Osteoblast (primary cell): ENCODE measurements at regions not wholly inside any gene's neighbourhood (a gene's known extent, or its start where the extent isn't known, plus 50 kb on each side); places are given as distances from the start of the nearest gene placed in this dataset.

ENCODE experiments used
- DNase-seq: peaks from one replicate; pipeline ENCODE4 v3.0.0; 2011; ENCODE audit warnings: low spot score, mixed read lengths; ENCODE audit not compliant: insufficient read length; ENCODE audit errors: missing footprints
- H2AFZ ChIP-seq: 2 replicates; pipeline ENCODE4 v1.6.0; 2011; ENCODE audit warnings: mild to moderate bottlenecking, low read length
- H3K27ac ChIP-seq: 2 replicates; pipeline ENCODE4 v1.5.1; 2011; ENCODE audit warnings: mild to moderate bottlenecking, low read depth, low read length, moderate library complexity
- H3K27me3 ChIP-seq: 2 replicates; pipeline ENCODE4 v1.6.0; 2012; ENCODE audit warnings: mild to moderate bottlenecking, control low read depth, inconsistent platforms, low read length, moderate library complexity; ENCODE audit not compliant: insufficient read depth
- H3K36me3 ChIP-seq: 2 replicates; pipeline ENCODE4 v1.5.1; 2011; ENCODE audit warnings: mild to moderate bottlenecking, low read length, control low read depth, moderate library complexity; ENCODE audit not compliant: insufficient read depth
- H3K4me1 ChIP-seq: 2 replicates; pipeline ENCODE4 v1.5.1; 2011; ENCODE audit warnings: mild to moderate bottlenecking, low read length, control low read depth, moderate library complexity; ENCODE audit not compliant: insufficient read depth
- H3K4me2 ChIP-seq: 2 replicates; pipeline ENCODE4 v1.6.0; 2011; ENCODE audit warnings: mild to moderate bottlenecking, low read length; ENCODE audit not compliant: insufficient read depth
- H3K4me3 ChIP-seq: fragments of 200-600 bp; sonication (generic); 3 replicates; pipeline ENCODE4 v1.5.1; 2012; ENCODE audit warnings: mild to moderate bottlenecking, low read length, inconsistent platforms; ENCODE audit not compliant: insufficient read depth
- H3K79me2 ChIP-seq: 2 replicates; pipeline ENCODE4 v1.6.0; 2012; ENCODE audit warnings: mild to moderate bottlenecking, low read length, control low read depth, inconsistent platforms; ENCODE audit not compliant: insufficient read depth
- H3K9me3 ChIP-seq: 2 replicates; pipeline ENCODE4 v1.5.1; 2011; ENCODE audit warnings: low read depth, low read length, control low read depth
- H4K20me1 ChIP-seq: 2 replicates; pipeline ENCODE4 v1.6.0; 2012; ENCODE audit warnings: mild to moderate bottlenecking, low read length, control low read depth; ENCODE audit not compliant: insufficient read depth
- TF ChIP-seq, protein P1 (sequence below): IDR thresholded peaks from 2 replicates; pipeline ENCODE4 v1.5.1; 2011; ENCODE audit warnings: mild to moderate bottlenecking, low read depth, low read length, moderate library complexity; ENCODE audit errors: extremely low read depth

DNA sequence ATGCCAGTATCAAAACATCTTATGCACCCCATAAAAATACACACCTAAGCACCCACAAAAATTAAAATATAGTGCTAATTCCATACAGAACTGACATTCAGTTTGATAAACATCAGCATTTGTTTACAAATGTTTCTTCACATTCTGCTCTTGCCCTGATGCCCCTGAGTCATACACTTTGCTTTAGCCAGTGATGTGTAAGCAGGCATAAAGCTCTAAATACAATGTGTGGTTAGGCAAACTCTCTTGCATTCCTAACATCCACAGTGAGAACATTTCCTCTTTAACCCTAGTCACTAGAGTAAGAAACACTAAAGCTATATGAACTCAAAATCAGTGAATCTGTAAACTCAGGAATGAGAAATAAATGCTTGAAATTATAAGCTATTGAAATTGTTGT lies 1060.7 kb downstream of the FAM181B start:
- Histone ChIP-seq H3K36me3 (no peaks in the 10 kb centered on the region), H3K4me2 (no peak overlapping the region), H3K9me3 (no peaks in the 10 kb centered on the region), H3K27ac (no peak overlapping the region), H3K79me2 (no peaks in the 10 kb centered on the region), H2AFZ (no peak overlapping the region), H4K20me1 (no peaks in the 10 kb centered on the region), H3K4me3 (no peak overlapping the region), H3K4me1 (no peaks in the 10 kb centered on the region), H3K27me3 (no peaks in the 10 kb centered on the region)
- DNase-seq: no peak
- TF ChIP-seq, protein P1, sequence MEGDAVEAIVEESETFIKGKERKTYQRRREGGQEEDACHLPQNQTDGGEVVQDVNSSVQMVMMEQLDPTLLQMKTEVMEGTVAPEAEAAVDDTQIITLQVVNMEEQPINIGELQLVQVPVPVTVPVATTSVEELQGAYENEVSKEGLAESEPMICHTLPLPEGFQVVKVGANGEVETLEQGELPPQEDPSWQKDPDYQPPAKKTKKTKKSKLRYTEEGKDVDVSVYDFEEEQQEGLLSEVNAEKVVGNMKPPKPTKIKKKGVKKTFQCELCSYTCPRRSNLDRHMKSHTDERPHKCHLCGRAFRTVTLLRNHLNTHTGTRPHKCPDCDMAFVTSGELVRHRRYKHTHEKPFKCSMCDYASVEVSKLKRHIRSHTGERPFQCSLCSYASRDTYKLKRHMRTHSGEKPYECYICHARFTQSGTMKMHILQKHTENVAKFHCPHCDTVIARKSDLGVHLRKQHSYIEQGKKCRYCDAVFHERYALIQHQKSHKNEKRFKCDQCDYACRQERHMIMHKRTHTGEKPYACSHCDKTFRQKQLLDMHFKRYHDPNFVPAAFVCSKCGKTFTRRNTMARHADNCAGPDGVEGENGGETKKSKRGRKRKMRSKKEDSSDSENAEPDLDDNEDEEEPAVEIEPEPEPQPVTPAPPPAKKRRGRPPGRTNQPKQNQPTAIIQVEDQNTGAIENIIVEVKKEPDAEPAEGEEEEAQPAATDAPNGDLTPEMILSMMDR: no peak

DNA sequence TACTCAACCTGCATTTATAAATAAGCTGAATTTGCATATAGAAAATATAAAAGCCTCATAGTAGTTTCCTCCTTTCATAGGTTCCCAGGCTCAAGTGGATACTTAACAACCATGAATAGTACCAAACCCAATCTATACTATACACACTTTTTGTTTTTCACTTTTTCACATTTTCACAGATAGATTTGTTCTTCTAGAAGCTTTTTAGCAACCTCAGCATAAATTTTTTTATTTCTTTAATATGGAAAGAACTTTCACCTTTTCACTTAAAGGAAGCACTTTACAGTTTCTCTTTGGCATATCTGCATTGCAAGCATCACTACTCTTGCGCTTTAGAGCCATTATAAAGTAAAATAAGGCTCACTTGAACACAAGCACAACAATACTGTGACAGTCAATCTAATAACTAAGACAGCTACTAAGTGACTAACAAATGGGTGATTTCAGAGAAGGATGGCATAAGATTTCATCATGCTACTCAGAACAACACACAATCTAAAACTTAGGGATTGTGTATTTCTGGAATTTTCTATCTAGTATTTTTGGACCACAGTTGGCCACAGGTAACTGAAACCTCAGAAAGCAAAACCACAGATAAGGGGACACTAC lies 1063.6 kb downstream of the FAM181B start:
- H4K20me1 ChIP-seq: no peaks in the 10 kb centered on the region
- H3K27ac ChIP-seq: no peak overlapping the region
- H2AFZ ChIP-seq: no peak overlapping the region
- no peaks in the 10 kb centered on the region for H3K9me3 ChIP-seq
- no peaks in the 10 kb centered on the region for H3K27me3 ChIP-seq
- no peaks in the 10 kb centered on the region for H3K79me2 ChIP-seq
- TF ChIP-seq, protein P1: no peak
- no peaks in the 10 kb centered on the region for H3K36me3 ChIP-seq
- no peak for DNase-seq
- no peaks in the 10 kb centered on the region for H3K4me1 ChIP-seq
- no peak overlapping the region for H3K4me3 ChIP-seq
- no peak overlapping the region for H3K4me2 ChIP-seq

- no peaks in the 10 kb centered on the region for H3K9me3 ChIP-seq
- TF ChIP-seq, protein P1: peak; percentile 27
- no peaks in the 10 kb centered on the region for H3K27me3 ChIP-seq
- H3K36me3 ChIP-seq: no peaks in the 10 kb centered on the region
- H3K4me2 ChIP-seq: no peak overlapping the region
- no peak overlapping the region for H3K4me3 ChIP-seq
- no peaks in the 10 kb centered on the region for H3K79me2 ChIP-seq
- DNase-seq: peak; percentile 21
- no peak overlapping the region for H3K27ac ChIP-seq
- H2AFZ ChIP-seq: no peak overlapping the region
- H4K20me1 ChIP-seq: no peaks in the 10 kb centered on the region
- H3K4me1 ChIP-seq: no peaks in the 10 kb centered on the region
Observed at GRCh38 chr11:81658722-81659121, 1074.9 kb downstream of the FAM181B start.

GRCh38 chr11:81655351-81655750 lies 1078.3 kb downstream of the FAM181B start:
- no peaks in the 10 kb centered on the region for H3K79me2 ChIP-seq
- no peaks in the 10 kb centered on the region for H4K20me1 ChIP-seq
- TF ChIP-seq, protein P1: no peak
- H3K36me3 ChIP-seq: no peaks in the 10 kb centered on the region
- H3K27ac ChIP-seq: no peak overlapping the region
- no peaks in the 10 kb centered on the region for H3K9me3 ChIP-seq
- H3K4me1 ChIP-seq: no peaks in the 10 kb centered on the region
- no peak overlapping the region for H3K4me2 ChIP-seq
- H3K27me3 ChIP-seq: no peaks in the 10 kb centered on the region
- H3K4me3 ChIP-seq: no peak overlapping the region
- H2AFZ ChIP-seq: no peak overlapping the region
- no peak for DNase-seq
